ENCODE measurements at regions not wholly inside any gene's neighbourhood (a gene's known extent, or its start where the extent isn't known, plus 50 kb on each side); places are given as distances from the start of the nearest gene placed in this dataset.

DNA sequence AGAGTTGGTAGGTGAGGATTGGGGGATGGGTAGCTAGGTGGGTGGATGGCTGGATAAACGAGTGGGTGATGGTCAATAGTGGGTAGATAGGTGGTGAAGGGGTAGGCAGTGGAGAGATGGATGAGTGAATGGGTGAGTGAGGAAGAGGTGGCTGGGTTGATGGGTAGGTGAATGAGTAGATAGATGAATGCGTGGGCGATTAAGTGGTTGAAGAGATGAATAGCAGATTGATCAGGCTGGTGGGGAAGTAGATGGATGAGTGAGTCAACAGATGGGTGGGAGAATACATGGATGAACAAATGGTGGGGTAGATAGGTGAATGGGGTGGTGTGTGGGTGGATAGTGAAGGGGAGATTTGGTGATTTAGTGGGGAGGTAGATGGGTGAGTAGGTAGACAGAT, 51.1 kb downstream of the SYNE3 start:
- Histone ChIP-seq H3K27me3 (ENCODE audit: insufficient read depth) (no peaks in the 10 kb centered on the region), H2AFZ (no peak overlapping the region), H4K20me1 (replicated peaks; ENCODE audit: insufficient read depth) (no peaks in the 10 kb centered on the region), H3K27ac (ENCODE audit: low read depth) (no peak overlapping the region), H3K36me3 (ENCODE audit: insufficient read depth) (no peaks in the 10 kb centered on the region), H3F3A (replicated peaks; ENCODE audit: low read depth) (no peaks in the 10 kb centered on the region), H3K9me2 (ENCODE audit: insufficient read depth) (no peaks in the 10 kb centered on the region), H3K79me2 (replicated peaks; ENCODE audit: insufficient read depth) (no peaks in the 10 kb centered on the region), H3K4me3 (no peak overlapping the region), H3K4me2 (no peak overlapping the region), H3K4me1 (ENCODE audit: insufficient read depth) (peaks cover 7% of the 10 kb centered on the region; the same call in 1 of the 2 replicates)
- H3K36me3 Mint-ChIP-seq (ENCODE audit: low read depth), result no peaks in the 10 kb centered on the region
- TF ChIP-seq NANOG (IDR thresholded peaks at IDR 0.05; ENCODE audit: borderline replicate concordance) (no peak), STAT1 (IDR thresholded peaks at IDR 0.05; ENCODE audit: unreplicated experiment) (no peak), ZNF114 (CRISPR knock-in tag; IDR thresholded peaks at IDR 0.05) (no peak), CREB1 (CRISPR knock-in tag; IDR thresholded peaks at IDR 0.05; ENCODE audit: low read depth) (no peak), EZH2phosphoT487 (IDR thresholded peaks at IDR 0.05; ENCODE audit: unreplicated experiment) (no peak), POLR2AphosphoS5 (IDR thresholded peaks at IDR 0.05; ENCODE audit: low read depth) (no peak), JUNB (IDR thresholded peaks at IDR 0.05; ENCODE audit: unreplicated experiment) (no peak), EZH2 (IDR thresholded peaks at IDR 0.05; ENCODE audit: low read depth, unreplicated experiment) (no peak), ZNF331 (CRISPR knock-in tag; IDR thresholded peaks at IDR 0.05; ENCODE audit: low read depth) (no peak)
- TF ChIP-seq, protein P1, sequence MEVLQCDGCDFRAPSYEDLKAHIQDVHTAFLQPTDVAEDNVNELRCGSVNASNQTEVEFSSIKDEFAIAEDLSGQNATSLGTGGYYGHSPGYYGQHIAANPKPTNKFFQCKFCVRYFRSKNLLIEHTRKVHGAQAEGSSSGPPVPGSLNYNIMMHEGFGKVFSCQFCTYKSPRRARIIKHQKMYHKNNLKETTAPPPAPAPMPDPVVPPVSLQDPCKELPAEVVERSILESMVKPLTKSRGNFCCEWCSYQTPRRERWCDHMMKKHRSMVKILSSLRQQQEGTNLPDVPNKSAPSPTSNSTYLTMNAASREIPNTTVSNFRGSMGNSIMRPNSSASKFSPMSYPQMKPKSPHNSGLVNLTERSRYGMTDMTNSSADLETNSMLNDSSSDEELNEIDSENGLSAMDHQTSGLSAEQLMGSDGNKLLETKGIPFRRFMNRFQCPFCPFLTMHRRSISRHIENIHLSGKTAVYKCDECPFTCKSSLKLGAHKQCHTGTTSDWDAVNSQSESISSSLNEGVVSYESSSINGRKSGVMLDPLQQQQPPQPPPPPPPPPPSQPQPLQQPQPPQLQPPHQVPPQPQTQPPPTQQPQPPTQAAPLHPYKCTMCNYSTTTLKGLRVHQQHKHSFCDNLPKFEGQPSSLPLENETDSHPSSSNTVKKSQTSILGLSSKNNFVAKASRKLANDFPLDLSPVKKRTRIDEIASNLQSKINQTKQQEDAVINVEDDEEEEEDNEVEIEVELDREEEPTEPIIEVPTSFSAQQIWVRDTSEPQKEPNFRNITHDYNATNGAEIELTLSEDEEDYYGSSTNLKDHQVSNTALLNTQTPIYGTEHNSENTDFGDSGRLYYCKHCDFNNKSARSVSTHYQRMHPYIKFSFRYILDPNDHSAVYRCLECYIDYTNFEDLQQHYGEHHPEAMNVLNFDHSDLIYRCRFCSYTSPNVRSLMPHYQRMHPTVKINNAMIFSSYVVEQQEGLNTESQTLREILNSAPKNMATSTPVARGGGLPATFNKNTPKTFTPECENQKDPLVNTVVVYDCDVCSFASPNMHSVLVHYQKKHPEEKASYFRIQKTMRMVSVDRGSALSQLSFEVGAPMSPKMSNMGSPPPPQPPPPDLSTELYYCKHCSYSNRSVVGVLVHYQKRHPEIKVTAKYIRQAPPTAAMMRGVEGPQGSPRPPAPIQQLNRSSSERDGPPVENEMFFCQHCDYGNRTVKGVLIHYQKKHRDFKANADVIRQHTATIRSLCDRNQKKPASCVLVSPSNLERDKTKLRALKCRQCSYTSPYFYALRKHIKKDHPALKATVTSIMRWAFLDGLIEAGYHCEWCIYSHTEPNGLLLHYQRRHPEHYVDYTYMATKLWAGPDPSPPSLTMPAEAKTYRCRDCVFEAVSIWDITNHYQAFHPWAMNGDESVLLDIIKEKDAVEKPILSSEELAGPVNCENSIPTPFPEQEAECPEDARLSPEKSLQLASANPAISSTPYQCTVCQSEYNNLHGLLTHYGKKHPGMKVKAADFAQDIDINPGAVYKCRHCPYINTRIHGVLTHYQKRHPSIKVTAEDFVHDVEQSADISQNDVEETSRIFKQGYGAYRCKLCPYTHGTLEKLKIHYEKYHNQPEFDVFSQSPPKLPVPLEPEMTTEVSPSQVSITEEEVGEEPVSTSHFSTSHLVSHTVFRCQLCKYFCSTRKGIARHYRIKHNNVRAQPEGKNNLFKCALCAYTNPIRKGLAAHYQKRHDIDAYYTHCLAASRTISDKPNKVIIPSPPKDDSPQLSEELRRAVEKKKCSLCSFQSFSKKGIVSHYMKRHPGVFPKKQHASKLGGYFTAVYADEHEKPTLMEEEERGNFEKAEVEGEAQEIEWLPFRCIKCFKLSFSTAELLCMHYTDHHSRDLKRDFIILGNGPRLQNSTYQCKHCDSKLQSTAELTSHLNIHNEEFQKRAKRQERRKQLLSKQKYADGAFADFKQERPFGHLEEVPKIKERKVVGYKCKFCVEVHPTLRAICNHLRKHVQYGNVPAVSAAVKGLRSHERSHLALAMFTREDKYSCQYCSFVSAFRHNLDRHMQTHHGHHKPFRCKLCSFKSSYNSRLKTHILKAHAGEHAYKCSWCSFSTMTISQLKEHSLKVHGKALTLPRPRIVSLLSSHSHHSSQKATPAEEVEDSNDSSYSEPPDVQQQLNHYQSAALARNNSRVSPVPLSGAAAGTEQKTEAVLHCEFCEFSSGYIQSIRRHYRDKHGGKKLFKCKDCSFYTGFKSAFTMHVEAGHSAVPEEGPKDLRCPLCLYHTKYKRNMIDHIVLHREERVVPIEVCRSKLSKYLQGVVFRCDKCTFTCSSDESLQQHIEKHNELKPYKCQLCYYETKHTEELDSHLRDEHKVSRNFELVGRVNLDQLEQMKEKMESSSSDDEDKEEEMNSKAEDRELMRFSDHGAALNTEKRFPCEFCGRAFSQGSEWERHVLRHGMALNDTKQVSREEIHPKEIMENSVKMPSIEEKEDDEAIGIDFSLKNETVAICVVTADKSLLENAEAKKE (CRISPR knock-in tag; IDR thresholded peaks at IDR 0.05), result no peak
- TF ChIP-seq, protein P2, sequence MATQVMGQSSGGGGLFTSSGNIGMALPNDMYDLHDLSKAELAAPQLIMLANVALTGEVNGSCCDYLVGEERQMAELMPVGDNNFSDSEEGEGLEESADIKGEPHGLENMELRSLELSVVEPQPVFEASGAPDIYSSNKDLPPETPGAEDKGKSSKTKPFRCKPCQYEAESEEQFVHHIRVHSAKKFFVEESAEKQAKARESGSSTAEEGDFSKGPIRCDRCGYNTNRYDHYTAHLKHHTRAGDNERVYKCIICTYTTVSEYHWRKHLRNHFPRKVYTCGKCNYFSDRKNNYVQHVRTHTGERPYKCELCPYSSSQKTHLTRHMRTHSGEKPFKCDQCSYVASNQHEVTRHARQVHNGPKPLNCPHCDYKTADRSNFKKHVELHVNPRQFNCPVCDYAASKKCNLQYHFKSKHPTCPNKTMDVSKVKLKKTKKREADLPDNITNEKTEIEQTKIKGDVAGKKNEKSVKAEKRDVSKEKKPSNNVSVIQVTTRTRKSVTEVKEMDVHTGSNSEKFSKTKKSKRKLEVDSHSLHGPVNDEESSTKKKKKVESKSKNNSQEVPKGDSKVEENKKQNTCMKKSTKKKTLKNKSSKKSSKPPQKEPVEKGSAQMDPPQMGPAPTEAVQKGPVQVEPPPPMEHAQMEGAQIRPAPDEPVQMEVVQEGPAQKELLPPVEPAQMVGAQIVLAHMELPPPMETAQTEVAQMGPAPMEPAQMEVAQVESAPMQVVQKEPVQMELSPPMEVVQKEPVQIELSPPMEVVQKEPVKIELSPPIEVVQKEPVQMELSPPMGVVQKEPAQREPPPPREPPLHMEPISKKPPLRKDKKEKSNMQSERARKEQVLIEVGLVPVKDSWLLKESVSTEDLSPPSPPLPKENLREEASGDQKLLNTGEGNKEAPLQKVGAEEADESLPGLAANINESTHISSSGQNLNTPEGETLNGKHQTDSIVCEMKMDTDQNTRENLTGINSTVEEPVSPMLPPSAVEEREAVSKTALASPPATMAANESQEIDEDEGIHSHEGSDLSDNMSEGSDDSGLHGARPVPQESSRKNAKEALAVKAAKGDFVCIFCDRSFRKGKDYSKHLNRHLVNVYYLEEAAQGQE (IDR thresholded peaks at IDR 0.05; ENCODE audit: unreplicated experiment), result no peak
- TF ChIP-seq, protein P3, sequence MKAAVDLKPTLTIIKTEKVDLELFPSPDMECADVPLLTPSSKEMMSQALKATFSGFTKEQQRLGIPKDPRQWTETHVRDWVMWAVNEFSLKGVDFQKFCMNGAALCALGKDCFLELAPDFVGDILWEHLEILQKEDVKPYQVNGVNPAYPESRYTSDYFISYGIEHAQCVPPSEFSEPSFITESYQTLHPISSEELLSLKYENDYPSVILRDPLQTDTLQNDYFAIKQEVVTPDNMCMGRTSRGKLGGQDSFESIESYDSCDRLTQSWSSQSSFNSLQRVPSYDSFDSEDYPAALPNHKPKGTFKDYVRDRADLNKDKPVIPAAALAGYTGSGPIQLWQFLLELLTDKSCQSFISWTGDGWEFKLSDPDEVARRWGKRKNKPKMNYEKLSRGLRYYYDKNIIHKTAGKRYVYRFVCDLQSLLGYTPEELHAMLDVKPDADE (IDR thresholded peaks at IDR 0.05), result no peak
- H3K4me3 Mint-ChIP-seq, result no peak overlapping the region
- DNase-seq (ENCODE audit: low spot score), result no peak
- H3K27ac Mint-ChIP-seq, result no peak overlapping the region
- peaks cover 9% of the 10 kb centered on the region for H3K27me3 Mint-ChIP-seq (ENCODE audit: insufficient read depth, low read depth, poor library complexity)
- H3K9me3 Mint-ChIP-seq, result no peaks in the 10 kb centered on the region
- peaks cover 16% of the 10 kb centered on the region for H3K4me1 Mint-ChIP-seq
- no peak for ATAC-seq
